ENCODE measurements at regions not wholly inside any gene's neighbourhood (a gene's known extent, or its start where the extent isn't known, plus 50 kb on each side); places are given as distances from the start of the nearest gene placed in this dataset.

DNA sequence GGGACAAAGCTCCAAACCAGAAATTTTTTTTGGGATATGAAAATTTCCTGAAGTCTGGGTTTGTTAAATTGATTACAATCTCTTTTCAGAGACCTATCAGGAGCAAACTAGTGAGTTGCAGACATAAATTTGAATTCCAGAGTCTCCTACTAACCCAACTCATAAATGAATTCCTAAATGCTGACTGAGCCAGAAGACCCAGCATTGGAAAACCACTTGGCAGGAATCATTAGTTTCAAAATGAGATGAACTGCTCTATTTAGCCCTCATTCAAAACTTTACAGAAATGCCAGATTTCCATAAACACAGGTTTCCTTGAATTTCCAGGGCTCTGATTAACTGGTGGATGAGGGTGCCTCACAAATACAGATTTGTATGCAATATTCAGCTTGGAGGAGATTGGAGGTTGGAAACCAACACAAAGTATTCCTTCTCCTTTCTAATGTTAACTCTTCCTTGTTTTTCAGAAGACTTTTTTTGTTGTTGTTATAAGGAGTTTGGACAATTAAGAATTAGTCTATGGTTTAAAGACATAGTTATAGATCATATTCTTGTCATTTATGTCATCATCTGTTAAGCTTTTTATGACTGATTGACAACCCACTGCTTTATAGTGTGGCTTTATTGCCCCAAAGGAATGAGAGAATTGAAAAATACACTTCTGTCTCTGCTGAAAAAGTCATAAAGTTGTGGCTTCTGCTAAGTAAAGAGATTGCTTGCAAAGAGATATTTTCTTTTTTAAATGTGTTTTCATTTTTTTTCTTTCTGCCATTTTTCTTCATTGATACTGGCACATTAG lies 222.8 kb downstream of the HLX start:
- intact Hi-C loops (cut with DNase I; ENCODE audit: low total_unique reads) = no loop called here
- Histone ChIP-seq H3K27me3 (replicated peaks in 1 of 7) (no peaks in the 10 kb centered on the region), H3K4me3 (no peak overlapping the region), H3K9me3 (no peaks in the 10 kb centered on the region), H3K4me1 (peaks cover 3 to 42% (median 30%) of the 10 kb centered on the region in 6 donors), H3K27ac (no peak overlapping the region), H3K36me3 (no peaks in the 10 kb centered on the region)
- no peak for DNase-seq
- TF ChIP-seq POLR2AphosphoS5 (IDR thresholded peaks at IDR 0.05) (no peak), POLR2A (IDR thresholded peaks at IDR 0.05) (no peak)
- TF ChIP-seq, protein P1, sequence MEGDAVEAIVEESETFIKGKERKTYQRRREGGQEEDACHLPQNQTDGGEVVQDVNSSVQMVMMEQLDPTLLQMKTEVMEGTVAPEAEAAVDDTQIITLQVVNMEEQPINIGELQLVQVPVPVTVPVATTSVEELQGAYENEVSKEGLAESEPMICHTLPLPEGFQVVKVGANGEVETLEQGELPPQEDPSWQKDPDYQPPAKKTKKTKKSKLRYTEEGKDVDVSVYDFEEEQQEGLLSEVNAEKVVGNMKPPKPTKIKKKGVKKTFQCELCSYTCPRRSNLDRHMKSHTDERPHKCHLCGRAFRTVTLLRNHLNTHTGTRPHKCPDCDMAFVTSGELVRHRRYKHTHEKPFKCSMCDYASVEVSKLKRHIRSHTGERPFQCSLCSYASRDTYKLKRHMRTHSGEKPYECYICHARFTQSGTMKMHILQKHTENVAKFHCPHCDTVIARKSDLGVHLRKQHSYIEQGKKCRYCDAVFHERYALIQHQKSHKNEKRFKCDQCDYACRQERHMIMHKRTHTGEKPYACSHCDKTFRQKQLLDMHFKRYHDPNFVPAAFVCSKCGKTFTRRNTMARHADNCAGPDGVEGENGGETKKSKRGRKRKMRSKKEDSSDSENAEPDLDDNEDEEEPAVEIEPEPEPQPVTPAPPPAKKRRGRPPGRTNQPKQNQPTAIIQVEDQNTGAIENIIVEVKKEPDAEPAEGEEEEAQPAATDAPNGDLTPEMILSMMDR (IDR thresholded peaks at IDR 0.05 in 8 of 11, conservative IDR thresholded peaks at IDR 0.05 in 3 of 11) = no peak

GRCh38 chr1:221104596-221104995 lies 225.4 kb downstream of the HLX start:
- Histone ChIP-seq H3K4me1 (peaks cover 0 to 19% (median 15%) of the 10 kb centered on the region in 6 donors), H3K36me3 (no peaks in the 10 kb centered on the region), H3K9me3 (no peaks in the 10 kb centered on the region), H3K4me3 (no peak overlapping the region), H3K27ac (no peak overlapping the region), H3K27me3 (replicated peaks in 1 of 7) (no peaks in the 10 kb centered on the region)
- no peak for TF ChIP-seq POLR2AphosphoS5 (IDR thresholded peaks at IDR 0.05)
- no peak for TF ChIP-seq POLR2A (IDR thresholded peaks at IDR 0.05)
- TF ChIP-seq, protein P1 (IDR thresholded peaks at IDR 0.05 in 8 of 11, conservative IDR thresholded peaks at IDR 0.05 in 3 of 11) = no peak
- 69 to 85% (median 80%) methylated on average over 3 of the region's 3 CpGs for WGBS, 5 donors
- DNase-seq = no peak
- intact Hi-C loops (cut with DNase I; ENCODE audit: low total_unique reads) = no loop called here

- no peak overlapping the region for H3K27ac ChIP-seq
- peaks cover 0 to 4% (median under 1%) of the 10 kb centered on the region in 8 donors for H3K9me3 ChIP-seq
- peaks cover 0 to 9% (median 6%) of the 10 kb centered on the region in 6 donors for H3K4me1 ChIP-seq
- TF ChIP-seq, protein P1 (IDR thresholded peaks at IDR 0.05 in 8 of 11, conservative IDR thresholded peaks at IDR 0.05 in 3 of 11) = no peak
- TF ChIP-seq POLR2AphosphoS5 (IDR thresholded peaks at IDR 0.05) = no peak
- no peak for TF ChIP-seq POLR2A (IDR thresholded peaks at IDR 0.05)
- no peak for DNase-seq
- WGBS, 5 donors = 77 to 93% (median 88%) methylated on average over 1 of the region's 1 CpG
- no peaks in the 10 kb centered on the region for H3K27me3 ChIP-seq (replicated peaks in 1 of 7)
- no peak overlapping the region for H3K4me3 ChIP-seq
- H3K36me3 ChIP-seq = no peaks in the 10 kb centered on the region
- intact Hi-C loops (cut with DNase I; ENCODE audit: low total_unique reads) = no loop called here
Observed at GRCh38 chr1:221105578-221105977, 226.3 kb downstream of the HLX start.

GRCh38 chr1:221106616-221107015 lies 227.4 kb downstream of the HLX start:
- no peak for DNase-seq
- Histone ChIP-seq H3K4me1 (no peaks in the 10 kb centered on the region), H3K36me3 (no peaks in the 10 kb centered on the region), H3K27ac (no peak overlapping the region), H3K9me3 (peaks cover 0 to 14% (median 6%) of the 10 kb centered on the region in 8 donors), H3K27me3 (replicated peaks in 1 of 7) (no peaks in the 10 kb centered on the region), H3K4me3 (no peak overlapping the region)
- TF ChIP-seq, protein P1 (IDR thresholded peaks at IDR 0.05 in 8 of 11, conservative IDR thresholded peaks at IDR 0.05 in 3 of 11) = no peak
- intact Hi-C loops (cut with DNase I; ENCODE audit: low total_unique reads) = no loop called here
- WGBS, 5 donors = 58 to 66% (median 63%) methylated on average over 3 of the region's 3 CpGs

All from spleen (tissue), 11 donors.